HUES64 (cell line): ENCODE measurements at regions not wholly inside any gene's neighbourhood (a gene's known extent, or its start where the extent isn't known, plus 50 kb on each side); places are given as distances from the start of the nearest gene placed in this dataset.
"Not testable (repeated sequence)": the region's sequence is repeated elsewhere in the genome, so short reads cannot be mapped to it uniquely, and the experiment has no call there.

Experiments
- H3K27ac ChIP-seq: 2 replicates; pipeline ENCODE4 v1.7.0; 2013; ENCODE audit warnings: low read depth, low read length, inconsistent platforms
- H3K27me3 ChIP-seq: 2 replicates; pipeline ENCODE4 v1.6.1; 2013; ENCODE audit warnings: mild to moderate bottlenecking, low read length; ENCODE audit not compliant: insufficient read depth
- H3K36me3 ChIP-seq: 2 replicates; pipeline ENCODE4 v1.6.1; 2013; ENCODE audit warnings: mild to moderate bottlenecking, low read length; ENCODE audit not compliant: insufficient read depth
- H3K4me1 ChIP-seq: 2 replicates; pipeline ENCODE4 v1.6.1; 2013; ENCODE audit warnings: mild to moderate bottlenecking, low read length, moderate library complexity; ENCODE audit not compliant: insufficient read depth
- H3K4me3 ChIP-seq: 2 replicates; pipeline ENCODE4 v1.5.1; 2013; ENCODE audit warnings: mild to moderate bottlenecking, low read length, moderate library complexity
- H3K9ac ChIP-seq: 2 replicates; pipeline ENCODE4 v1.6.1; 2013; ENCODE audit warnings: mild to moderate bottlenecking, low read depth, low read length
- H3K9me3 ChIP-seq: 2 replicates; pipeline ENCODE4 v1.6.1; 2013; ENCODE audit warnings: low read depth, low read length; ENCODE audit not compliant: insufficient read depth
- WGBS: fragments of 150-250, 120-280 bp; methylation state at CpG from one replicate; pipeline ENCODE4 v1.1.7; 2013; ENCODE audit warnings: missing lambda C conversion rate; 5-methylcytosine and 5-hydroxymethylcytosine counted together

DNA sequence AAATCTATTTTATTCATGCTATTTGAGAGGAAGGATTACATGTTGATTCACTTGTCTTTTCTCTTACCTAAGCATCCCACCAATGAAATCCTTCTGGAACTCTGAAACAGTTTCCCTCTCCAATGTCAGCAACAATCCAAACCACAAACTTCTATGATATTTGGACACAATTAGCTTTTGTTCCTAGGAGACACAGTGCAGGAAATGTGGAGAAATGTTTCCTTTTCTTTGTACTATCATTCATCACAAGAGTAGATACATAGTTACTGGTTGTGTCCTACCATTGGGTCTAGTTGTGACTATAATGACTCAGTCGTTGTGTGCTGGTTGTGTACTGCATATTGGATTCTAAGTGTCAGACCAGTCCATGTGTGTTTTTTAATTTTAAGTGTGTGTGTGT is 156.8 kb upstream of the MAGI2 start:
- WGBS, result 96% methylated on average over 1 of the region's 1 CpG
- H3K4me1 ChIP-seq, result peaks cover 10% of the 10 kb centered on the region; the same call in 1 of the 2 replicates
- H3K27me3 ChIP-seq, result no peaks in the 10 kb centered on the region
- H3K9ac ChIP-seq, result no peak overlapping the region
- H3K9me3 ChIP-seq, result no peaks in the 10 kb centered on the region
- no peaks in the 10 kb centered on the region for H3K36me3 ChIP-seq
- no peak overlapping the region for H3K27ac ChIP-seq
- H3K4me3 ChIP-seq, result no peak overlapping the region

DNA sequence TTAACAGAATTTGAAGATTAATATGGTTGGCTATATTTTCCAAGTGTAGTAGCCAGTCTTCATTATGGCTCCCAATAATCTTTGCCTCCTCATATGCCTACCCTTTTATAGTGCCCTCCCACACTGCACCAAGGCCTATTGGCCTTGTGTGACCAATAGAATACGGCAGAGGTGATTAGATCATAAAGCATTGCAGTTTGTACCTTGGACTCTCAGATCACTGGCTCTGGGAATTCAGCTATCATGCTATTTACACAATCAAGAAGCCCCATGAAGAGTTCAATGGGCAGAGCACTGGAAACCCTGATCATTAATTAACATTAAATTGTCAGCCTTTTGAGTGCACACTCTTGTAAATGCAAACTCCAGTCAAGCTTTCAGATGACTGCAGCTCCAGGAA is 154.5 kb upstream of the MAGI2 start:
- Histone ChIP-seq H3K9ac (no peak overlapping the region), H3K9me3 (no peaks in the 10 kb centered on the region), H3K4me3 (no peak overlapping the region), H3K36me3 (no peaks in the 10 kb centered on the region), H3K27ac (no peak overlapping the region), H3K27me3 (no peaks in the 10 kb centered on the region), H3K4me1 (no peaks in the 10 kb centered on the region)
- 94% methylated on average over 1 of the region's 1 CpG for WGBS

DNA sequence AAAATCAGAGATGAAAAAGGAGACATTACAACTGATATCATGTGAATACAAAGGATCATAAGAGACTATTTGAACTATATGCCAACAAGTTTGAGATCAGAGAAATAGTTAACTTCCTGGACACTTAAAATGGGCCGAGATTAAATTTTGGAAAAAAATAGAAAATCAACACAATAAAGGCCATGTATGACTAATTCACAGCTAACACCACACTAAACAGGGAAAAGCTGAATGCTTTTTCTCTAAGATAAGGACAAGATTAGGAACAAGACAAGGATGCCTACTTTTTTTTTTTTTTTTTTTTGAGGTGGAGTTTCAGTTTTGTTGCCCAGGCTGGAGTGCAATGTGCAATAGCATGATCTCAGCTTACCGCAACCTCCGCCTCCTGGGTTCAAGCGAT is 151.4 kb upstream of the MAGI2 start:
- no peak overlapping the region for H3K27ac ChIP-seq
- 98% methylated on average over 4 of the region's 4 CpGs for WGBS
- no peaks in the 10 kb centered on the region for H3K36me3 ChIP-seq
- H3K4me3 ChIP-seq, result no peak overlapping the region
- no peaks in the 10 kb centered on the region for H3K27me3 ChIP-seq
- no peaks in the 10 kb centered on the region for H3K9me3 ChIP-seq
- H3K4me1 ChIP-seq, result no peaks in the 10 kb centered on the region
- H3K9ac ChIP-seq, result no peak overlapping the region

- Histone ChIP-seq H3K27me3 (no peaks in the 10 kb centered on the region), H3K9ac (no peak overlapping the region), H3K9me3 (no peaks in the 10 kb centered on the region), H3K4me1 (no peaks in the 10 kb centered on the region), H3K4me3 (no peak overlapping the region), H3K36me3 (no peaks in the 10 kb centered on the region), H3K27ac (no peak overlapping the region)
- 100% methylated on average over 1 of the region's 3 CpGs for WGBS
These were observed 144.9 kb upstream of the MAGI2 start for GRCh38 chr7:79598351-79598750.

DNA sequence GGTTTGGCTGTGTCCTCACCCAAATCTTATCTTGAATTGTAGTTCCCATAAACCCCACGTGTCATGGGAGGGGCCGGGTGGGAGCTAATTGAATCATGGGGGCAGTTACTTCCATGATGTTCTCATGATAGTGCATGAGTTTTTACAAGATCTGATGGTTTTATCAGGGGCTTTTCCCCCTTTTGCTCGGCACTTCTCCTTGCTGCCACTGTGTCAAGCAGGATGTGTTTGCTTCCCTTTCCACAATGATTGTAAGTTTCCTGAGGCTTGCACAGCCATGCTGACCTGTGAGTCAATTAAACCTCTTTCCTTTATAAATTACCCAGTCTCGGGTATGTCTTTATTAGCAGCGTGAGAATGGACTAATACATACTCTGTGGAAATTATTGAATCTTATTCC is 141.2 kb upstream of the MAGI2 start:
- not testable (repeated sequence) for H3K4me3 ChIP-seq, H3K9ac ChIP-seq, H3K9me3 ChIP-seq, H3K27ac ChIP-seq, H3K27me3 ChIP-seq, H3K36me3 ChIP-seq, H3K4me1 ChIP-seq
- WGBS, result 94% methylated on average over 4 of the region's 5 CpGs

DNA sequence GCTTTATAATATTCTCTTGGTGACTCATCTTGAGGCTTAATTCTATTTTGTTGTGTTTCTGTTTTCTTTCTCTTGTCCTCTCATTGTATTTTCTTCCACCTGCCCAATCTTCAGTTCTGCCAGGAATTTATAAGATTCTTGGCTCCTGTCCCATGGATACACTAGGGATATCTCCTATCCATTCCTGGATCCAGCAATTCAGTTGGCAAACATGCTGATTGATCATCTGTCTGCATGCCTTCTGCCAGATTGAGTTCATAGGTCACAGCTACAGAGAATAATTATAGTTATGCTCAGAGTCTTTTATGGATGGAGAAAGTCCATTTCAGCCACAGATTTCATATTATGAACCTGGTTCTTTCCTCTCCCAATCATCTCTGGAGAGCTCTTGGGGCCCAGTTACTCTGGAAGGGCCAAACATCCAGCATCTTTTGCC is 140.4 kb upstream of the MAGI2 start:
- Histone ChIP-seq H3K4me3 (no peak overlapping the region), H3K9me3 (no peaks in the 10 kb centered on the region), H3K4me1 (no peaks in the 10 kb centered on the region), H3K27ac (no peak overlapping the region), H3K9ac (no peak overlapping the region), H3K27me3 (no peaks in the 10 kb centered on the region), H3K36me3 (no peaks in the 10 kb centered on the region)

DNA sequence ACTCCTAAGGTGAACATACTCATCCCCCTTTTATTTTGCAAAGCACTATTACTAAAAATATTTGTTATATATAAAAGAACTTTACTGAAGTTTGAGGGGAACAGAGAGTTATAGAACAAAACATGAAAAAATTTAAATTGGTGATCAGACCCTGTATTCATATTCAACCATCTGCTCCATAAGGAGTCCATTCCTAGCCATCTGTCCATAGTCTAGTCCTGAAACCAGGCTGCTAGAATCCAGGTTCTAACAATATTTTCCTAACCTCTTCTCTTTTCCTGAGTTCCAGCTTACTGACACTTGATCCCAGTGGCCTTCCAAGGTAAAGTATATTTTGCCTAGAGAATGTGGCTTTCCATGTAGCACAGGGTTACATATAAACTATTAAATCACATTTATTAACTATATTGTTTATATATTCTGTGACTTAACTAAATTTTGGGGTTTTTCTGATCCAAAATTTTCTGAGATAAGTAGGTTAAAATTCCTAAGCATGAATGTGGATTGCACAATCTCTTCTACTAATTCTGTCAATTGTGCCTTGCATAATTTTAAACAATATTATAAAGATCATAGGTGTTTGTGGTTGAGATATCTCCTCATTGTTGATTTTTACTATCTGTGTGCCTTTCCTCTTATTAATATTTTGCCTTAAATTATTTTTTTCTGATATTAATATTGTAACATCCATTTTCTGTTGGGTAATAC is 137.6 kb upstream of the MAGI2 start:
- H3K4me1 ChIP-seq, result no peaks in the 10 kb centered on the region
- H3K4me3 ChIP-seq, result no peak overlapping the region
- H3K9ac ChIP-seq, result no peak overlapping the region
- H3K27ac ChIP-seq, result no peak overlapping the region
- H3K36me3 ChIP-seq, result no peaks in the 10 kb centered on the region
- no peaks in the 10 kb centered on the region for H3K27me3 ChIP-seq
- no peaks in the 10 kb centered on the region for H3K9me3 ChIP-seq

GRCh38 chr7:79590391-79590790 is 136.9 kb upstream of the MAGI2 start:
- no peaks in the 10 kb centered on the region for H3K9me3 ChIP-seq
- WGBS, result 94% methylated on average over 1 of the region's 1 CpG
- H3K4me3 ChIP-seq, result no peak overlapping the region
- no peaks in the 10 kb centered on the region for H3K4me1 ChIP-seq
- no peak overlapping the region for H3K27ac ChIP-seq
- no peaks in the 10 kb centered on the region for H3K27me3 ChIP-seq
- H3K9ac ChIP-seq, result no peak overlapping the region
- no peaks in the 10 kb centered on the region for H3K36me3 ChIP-seq

DNA sequence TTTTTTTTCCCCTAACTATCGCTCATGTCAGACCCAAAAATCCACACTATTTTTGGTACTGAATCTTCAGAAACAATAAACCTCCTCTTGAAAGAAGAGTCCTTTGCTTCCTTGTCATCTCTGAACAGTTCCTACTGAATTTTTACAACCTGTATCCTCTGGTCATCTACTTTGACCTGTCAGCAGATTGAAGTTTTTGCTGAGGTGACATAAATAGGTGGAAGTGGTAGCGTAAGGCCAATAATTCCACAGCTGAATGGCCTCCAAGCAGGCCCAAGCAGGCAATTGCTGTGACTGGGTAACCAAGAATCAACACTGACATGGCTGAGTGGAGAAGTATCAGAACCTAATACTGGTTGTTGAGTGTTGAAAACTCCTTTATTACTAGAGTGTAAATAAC is 117.4 kb upstream of the MAGI2 start:
- WGBS, result 76% methylated on average over 2 of the region's 2 CpGs
- no peak overlapping the region for H3K9ac ChIP-seq
- H3K36me3 ChIP-seq, result no peaks in the 10 kb centered on the region
- H3K4me1 ChIP-seq, result no peaks in the 10 kb centered on the region
- no peaks in the 10 kb centered on the region for H3K9me3 ChIP-seq
- no peaks in the 10 kb centered on the region for H3K27me3 ChIP-seq
- H3K27ac ChIP-seq, result no peak overlapping the region
- no peak overlapping the region for H3K4me3 ChIP-seq

GRCh38 chr7:79563821-79564522 is 110.5 kb upstream of the MAGI2 start:
- no peaks in the 10 kb centered on the region for H3K27me3 ChIP-seq
- 94% methylated on average over 2 of the region's 2 CpGs for WGBS
- no peaks in the 10 kb centered on the region for H3K4me1 ChIP-seq
- H3K9ac ChIP-seq, result no peak overlapping the region
- H3K36me3 ChIP-seq, result no peaks in the 10 kb centered on the region
- H3K9me3 ChIP-seq, result no peaks in the 10 kb centered on the region
- H3K4me3 ChIP-seq, result no peak overlapping the region
- H3K27ac ChIP-seq, result no peak overlapping the region

- Histone ChIP-seq H3K27me3 (no peaks in the 10 kb centered on the region), H3K4me1 (no peaks in the 10 kb centered on the region), H3K9me3 (no peaks in the 10 kb centered on the region), H3K27ac (no peak overlapping the region), H3K4me3 (no peak overlapping the region), H3K9ac (no peak overlapping the region), H3K36me3 (no peaks in the 10 kb centered on the region)
- WGBS, result 89% methylated on average over 1 of the region's 1 CpG
These were observed 102.1 kb upstream of the MAGI2 start for GRCh38 chr7:79555571-79555970.
